ENCODE measurements at regions not wholly inside any gene's neighbourhood (a gene's known extent, or its start where the extent isn't known, plus 50 kb on each side); places are given as distances from the start of the nearest gene placed in this dataset.

DNA sequence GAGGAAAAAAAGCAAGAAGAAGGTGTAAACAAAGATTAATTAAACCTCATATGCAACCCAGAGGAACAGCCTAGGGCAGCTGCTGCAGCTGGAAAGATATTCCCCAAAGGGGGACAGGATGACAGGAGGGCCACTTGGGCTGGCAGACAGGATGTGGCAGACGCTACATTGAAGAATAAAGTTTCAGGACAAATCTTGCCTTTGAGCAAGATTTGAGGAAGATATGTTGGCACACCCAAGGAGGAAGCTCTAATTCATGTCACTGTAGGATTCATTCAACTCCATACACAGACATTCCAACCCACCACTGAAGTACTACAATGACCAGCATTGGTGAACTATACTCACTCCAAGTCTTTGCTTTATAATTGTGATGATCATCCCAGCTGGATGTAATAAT, 504.0 kb downstream of the SHQ1 start (continued):
- TF ChIP-seq JUN (IDR thresholded peaks at IDR 0.05): no peak

DNA sequence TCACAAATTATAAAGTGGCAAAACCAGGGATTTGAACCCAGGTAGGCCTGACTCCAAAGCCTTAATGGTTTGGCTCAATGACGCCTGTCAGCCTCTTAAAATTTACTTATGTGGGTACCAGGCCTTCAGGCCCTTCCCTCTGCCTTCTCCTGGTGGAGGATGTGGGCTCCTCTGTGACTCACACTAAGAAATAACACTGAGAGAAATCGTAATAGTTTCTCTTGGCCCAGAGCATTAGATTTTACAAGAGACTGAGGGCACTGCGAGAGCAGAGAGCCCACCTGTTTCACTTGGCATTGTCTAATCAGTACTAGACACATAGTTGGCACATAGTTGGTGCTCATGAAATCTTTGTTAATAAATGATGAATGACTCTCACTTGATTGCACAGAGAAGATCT, 505.2 kb downstream of the SHQ1 start:
- FAIRE-seq (no peak), DNase-seq (ENCODE audit: low read depth in 1 of 2, low spot score in 1 of 2) (no peak), ATAC-seq (no peak)
- POLR2A ChIA-PET: no interaction called here
- TF ChIP-seq NPAS2 (CRISPR knock-in tag; IDR thresholded peaks at IDR 0.05; ENCODE audit: borderline replicate concordance) (no peak), JUN (IDR thresholded peaks at IDR 0.05) (no peak), POLR2AphosphoS2 (conservative IDR thresholded peaks at IDR 0.05; ENCODE audit: low read length) (no peak), EHMT2 (IDR thresholded peaks at IDR 0.05; ENCODE audit: low read depth) (no peak), GATA3 (IDR thresholded peaks at IDR 0.05; ENCODE audit: borderline replicate concordance) (no peak), HOXB5 (CRISPR knock-in tag; IDR thresholded peaks at IDR 0.05) (no peak), KDM1A (IDR thresholded peaks at IDR 0.05; ENCODE audit: low read depth) (no peak)
- TF ChIP-seq, protein P1, sequence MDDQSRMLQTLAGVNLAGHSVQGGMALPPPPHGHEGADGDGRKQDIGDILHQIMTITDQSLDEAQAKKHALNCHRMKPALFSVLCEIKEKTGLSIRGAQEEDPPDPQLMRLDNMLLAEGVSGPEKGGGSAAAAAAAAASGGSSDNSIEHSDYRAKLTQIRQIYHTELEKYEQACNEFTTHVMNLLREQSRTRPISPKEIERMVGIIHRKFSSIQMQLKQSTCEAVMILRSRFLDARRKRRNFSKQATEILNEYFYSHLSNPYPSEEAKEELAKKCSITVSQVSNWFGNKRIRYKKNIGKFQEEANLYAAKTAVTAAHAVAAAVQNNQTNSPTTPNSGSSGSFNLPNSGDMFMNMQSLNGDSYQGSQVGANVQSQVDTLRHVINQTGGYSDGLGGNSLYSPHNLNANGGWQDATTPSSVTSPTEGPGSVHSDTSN (IDR thresholded peaks at IDR 0.05): no peak
- H3K4me3 ChIP-seq: no peak overlapping the region
- H3K4me2 ChIP-seq: no peak overlapping the region
- no peak overlapping the region for H3K27ac ChIP-seq
- WGBS (ENCODE audit: missing lambda C conversion rate): 37% methylated on average over 3 of the region's 3 CpGs
- CTCF ChIA-PET: no interaction called here
- peaks cover 16% of the 10 kb centered on the region; the same call in 2 of the 3 replicates for H3K4me1 ChIP-seq
- peaks cover 5% of the 10 kb centered on the region; the same call in 1 of the 3 replicates for H3K9me3 ChIP-seq

- 80% methylated on average over 10 of the region's 10 CpGs for WGBS (ENCODE audit: missing lambda C conversion rate)
- ATAC-seq (no peak), DNase-seq (ENCODE audit: low read depth in 1 of 2, low spot score in 1 of 2) (no peak), FAIRE-seq (no peak)
- ChIA-PET POLR2A (no interaction called here), CTCF (no interaction called here)
- TF ChIP-seq EHMT2 (IDR thresholded peaks at IDR 0.05; ENCODE audit: low read depth) (no peak), CEBPB (IDR thresholded peaks at IDR 0.05) (no peak), JUNB (IDR thresholded peaks at IDR 0.05) (no peak), CBX2 (IDR thresholded peaks at IDR 0.05; ENCODE audit: borderline replicate concordance, low read depth) (no peak), FOSL2 (IDR thresholded peaks at IDR 0.05) (no peak), FOSL2 (CRISPR knock-in tag; IDR thresholded peaks at IDR 0.05) (no peak), HES2 (IDR thresholded peaks at IDR 0.05) (no peak), MYC (IDR thresholded peaks at IDR 0.05; ENCODE audit: borderline replicate concordance, low read length) (no peak), ESRRA (IDR thresholded peaks at IDR 0.05; ENCODE audit: borderline replicate concordance, low read length) (no peak), MAFK (IDR thresholded peaks at IDR 0.05; ENCODE audit: partially characterized antibody) (no peak), RARB (CRISPR knock-in tag; IDR thresholded peaks at IDR 0.05) (no peak), JUN (IDR thresholded peaks at IDR 0.05) (no peak), NR3C1 (IDR thresholded peaks at IDR 0.05) (no peak), EHF (CRISPR knock-in tag; IDR thresholded peaks at IDR 0.05) (no peak), ZSCAN20 (CRISPR knock-in tag; IDR thresholded peaks at IDR 0.05) (no peak), HEYL (CRISPR knock-in tag; IDR thresholded peaks at IDR 0.05) (no peak), POLR2AphosphoS2 (conservative IDR thresholded peaks at IDR 0.05; ENCODE audit: low read length) (no peak), CHD4 (IDR thresholded peaks at IDR 0.05; ENCODE audit: borderline replicate concordance) (no peak), RAD21 (conservative IDR thresholded peaks at IDR 0.05 in 1 of 2, IDR thresholded peaks at IDR 0.05 in 1 of 2) (no peak), HMGXB4 (CRISPR knock-in tag; IDR thresholded peaks at IDR 0.05; ENCODE audit: borderline replicate concordance) (no peak), HOXB13 (CRISPR knock-in tag; IDR thresholded peaks at IDR 0.05; ENCODE audit: low read depth) (no peak)
- Histone ChIP-seq H3K4me3 (no peak overlapping the region), H3K27ac (no peak overlapping the region), H3K4me2 (no peak overlapping the region), H3K4me1 (peaks cover 16% of the 10 kb centered on the region; the same call in 2 of the 3 replicates), H3K9me3 (peaks cover 5% of the 10 kb centered on the region; the same call in 1 of the 3 replicates)
These were observed 505.8 kb downstream of the SHQ1 start for GRCh38 chr3:72342450-72342849.
